DOHH2 (cell line): ENCODE measurements at regions not wholly inside any gene's neighbourhood (a gene's known extent, or its start where the extent isn't known, plus 50 kb on each side); places are given as distances from the start of the nearest gene placed in this dataset.

Experiments
- H3F3A ChIP-seq: fragments of 200-600 bp; sonication (generic), shearing (Covaris generic); 2 replicates; pipeline ENCODE4 v1.6.0; 2016; ENCODE audit warnings: antibody characterized with exemption, mild to moderate bottlenecking; ENCODE audit not compliant: control insufficient read depth, insufficient read depth
- H3K27ac ChIP-seq: fragments of 200-600 bp; sonication (generic); 2 replicates; pipeline ENCODE4 v1.5.1; 2014; ENCODE audit warnings: low read depth, mild to moderate bottlenecking, low read length, moderate library complexity
- H3K27me3 ChIP-seq: fragments of 200-600 bp; sonication (generic); 2 replicates; pipeline ENCODE4 v1.6.1; 2014; ENCODE audit warnings: mild to moderate bottlenecking, low read length, mixed read lengths; ENCODE audit not compliant: control insufficient read depth
- H3K36me3 ChIP-seq: fragments of 200-600 bp; sonication (generic); 2 replicates; pipeline ENCODE4 v1.6.1; 2014; ENCODE audit warnings: mild to moderate bottlenecking, low read length, moderate library complexity, mixed read lengths; ENCODE audit not compliant: control insufficient read depth
- H3K4me1 ChIP-seq: fragments of 200-600 bp; sonication (generic); 2 replicates; pipeline ENCODE4 v1.6.1; 2014; ENCODE audit warnings: mild to moderate bottlenecking, low read length, mixed read lengths; ENCODE audit not compliant: control insufficient read depth
- H3K4me2 ChIP-seq: fragments of 200-600 bp; sonication (generic); 2 replicates; pipeline ENCODE4 v1.6.0; 2014; ENCODE audit warnings: mild to moderate bottlenecking, low read length, moderate library complexity
- H3K4me3 ChIP-seq: fragments of 200-600 bp; sonication (generic); 2 replicates; pipeline ENCODE4 v1.5.1; 2014; ENCODE audit warnings: mild to moderate bottlenecking, low read length, mixed read lengths
- H3K79me2 ChIP-seq: fragments of 200-600 bp; sonication (generic); 2 replicates; pipeline ENCODE4 v1.6.1; 2014; ENCODE audit warnings: mild to moderate bottlenecking, low read length, mixed read lengths; ENCODE audit not compliant: control insufficient read depth
- H3K9me2 ChIP-seq: fragments of 200-600 bp; sonication (generic); replicated peaks from 2 replicates; pipeline ENCODE4 v1.6.1; 2014; ENCODE audit warnings: mild to moderate bottlenecking, low read length, mixed read lengths; ENCODE audit not compliant: control insufficient read depth
- H3K9me3 ChIP-seq: fragments of 200-600 bp; sonication (generic); 2 replicates; pipeline ENCODE4 v1.6.1; 2014; ENCODE audit warnings: antibody characterized with exemption, low read length, mixed read lengths; ENCODE audit not compliant: control insufficient read depth, insufficient read depth
- H4K20me1 ChIP-seq: fragments of 200-600 bp; sonication (generic); 2 replicates; pipeline ENCODE4 v1.6.0; 2014; ENCODE audit warnings: low read depth, mild to moderate bottlenecking, antibody characterized with exemption, low read length, moderate library complexity; ENCODE audit not compliant: control insufficient read depth, insufficient read depth
- EZH2phosphoT487 ChIP-seq: fragments of 200-600 bp; sonication (generic); IDR thresholded peaks from 2 replicates; pipeline ENCODE4 v1.6.1; 2017; ENCODE audit warnings: borderline replicate concordance, mild to moderate bottlenecking, antibody characterized with exemption, low read length, moderate library complexity, mixed read lengths
- TF ChIP-seq, protein P1 (sequence below): fragments of 200-600 bp; sonication (generic); IDR thresholded peaks from one replicate; pipeline ENCODE4 v1.5.1; 2014; ENCODE audit warnings: antibody characterized with exemption, mild to moderate bottlenecking, low read depth, low read length; ENCODE audit not compliant: poor library complexity, severe bottlenecking

DNA sequence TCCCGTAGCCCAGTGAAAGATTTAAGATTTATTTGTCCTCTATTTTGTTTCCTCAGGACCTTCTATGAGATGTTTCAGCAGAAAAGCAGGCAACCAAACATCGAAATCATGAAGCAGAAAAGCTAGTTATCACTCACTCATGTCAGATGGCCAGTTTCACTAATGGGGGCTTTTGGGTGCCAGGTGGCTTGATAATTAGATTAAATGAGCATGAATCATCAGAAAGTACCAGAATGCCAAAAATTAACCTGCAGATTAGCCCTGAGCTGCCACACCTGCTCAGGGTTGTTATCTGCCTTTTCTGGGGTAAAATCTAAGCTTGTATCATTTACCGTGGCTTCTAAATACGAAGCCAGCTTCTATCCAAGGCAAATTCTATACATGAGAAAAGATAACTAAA is 1017.5 kb downstream of the XPNPEP1 start:
- Histone ChIP-seq H3F3A (no peaks in the 10 kb centered on the region), H3K4me3 (no peak overlapping the region), H3K79me2 (no peaks in the 10 kb centered on the region), H3K27me3 (no peaks in the 10 kb centered on the region), H3K36me3 (no peaks in the 10 kb centered on the region), H3K9me3 (no peaks in the 10 kb centered on the region), H3K9me2 (no peaks in the 10 kb centered on the region), H4K20me1 (no peaks in the 10 kb centered on the region), H3K4me2 (no peak overlapping the region), H3K4me1 (no peaks in the 10 kb centered on the region), H3K27ac (no peak overlapping the region)
- TF ChIP-seq, protein P1, sequence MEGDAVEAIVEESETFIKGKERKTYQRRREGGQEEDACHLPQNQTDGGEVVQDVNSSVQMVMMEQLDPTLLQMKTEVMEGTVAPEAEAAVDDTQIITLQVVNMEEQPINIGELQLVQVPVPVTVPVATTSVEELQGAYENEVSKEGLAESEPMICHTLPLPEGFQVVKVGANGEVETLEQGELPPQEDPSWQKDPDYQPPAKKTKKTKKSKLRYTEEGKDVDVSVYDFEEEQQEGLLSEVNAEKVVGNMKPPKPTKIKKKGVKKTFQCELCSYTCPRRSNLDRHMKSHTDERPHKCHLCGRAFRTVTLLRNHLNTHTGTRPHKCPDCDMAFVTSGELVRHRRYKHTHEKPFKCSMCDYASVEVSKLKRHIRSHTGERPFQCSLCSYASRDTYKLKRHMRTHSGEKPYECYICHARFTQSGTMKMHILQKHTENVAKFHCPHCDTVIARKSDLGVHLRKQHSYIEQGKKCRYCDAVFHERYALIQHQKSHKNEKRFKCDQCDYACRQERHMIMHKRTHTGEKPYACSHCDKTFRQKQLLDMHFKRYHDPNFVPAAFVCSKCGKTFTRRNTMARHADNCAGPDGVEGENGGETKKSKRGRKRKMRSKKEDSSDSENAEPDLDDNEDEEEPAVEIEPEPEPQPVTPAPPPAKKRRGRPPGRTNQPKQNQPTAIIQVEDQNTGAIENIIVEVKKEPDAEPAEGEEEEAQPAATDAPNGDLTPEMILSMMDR: no peak
- no peak for TF ChIP-seq EZH2phosphoT487

DNA sequence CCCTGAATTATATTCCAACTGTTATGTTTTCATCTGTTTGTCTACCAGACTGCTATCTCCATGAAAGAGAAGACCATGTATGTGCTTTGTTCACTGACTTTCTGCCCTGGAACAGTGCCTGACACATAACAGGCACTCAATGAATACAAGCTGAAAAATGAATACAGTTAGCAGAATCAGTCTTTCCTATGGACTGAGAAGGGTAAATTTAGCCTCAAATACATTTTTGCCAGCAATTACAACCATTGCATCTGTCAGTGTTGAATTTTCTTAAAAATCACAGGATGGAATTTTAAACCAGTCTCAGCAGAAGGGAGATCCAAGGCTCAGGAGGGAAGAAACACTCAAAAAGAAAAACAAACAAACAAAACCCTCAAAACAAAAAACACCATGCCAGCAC is 1018.1 kb downstream of the XPNPEP1 start:
- no peak overlapping the region for H3K27ac ChIP-seq
- H3F3A ChIP-seq: no peaks in the 10 kb centered on the region
- H3K4me1 ChIP-seq: no peaks in the 10 kb centered on the region
- no peaks in the 10 kb centered on the region for H3K27me3 ChIP-seq
- H3K4me2 ChIP-seq: no peak overlapping the region
- H4K20me1 ChIP-seq: no peaks in the 10 kb centered on the region
- H3K79me2 ChIP-seq: no peaks in the 10 kb centered on the region
- H3K9me3 ChIP-seq: no peaks in the 10 kb centered on the region
- H3K4me3 ChIP-seq: no peak overlapping the region
- H3K9me2 ChIP-seq: no peaks in the 10 kb centered on the region
- H3K36me3 ChIP-seq: no peaks in the 10 kb centered on the region
- no peak for TF ChIP-seq EZH2phosphoT487
- TF ChIP-seq, protein P1: no peak

- Histone ChIP-seq H3K9me3 (no peaks in the 10 kb centered on the region), H3K27me3 (no peaks in the 10 kb centered on the region), H3K4me1 (no peaks in the 10 kb centered on the region), H3K9me2 (no peaks in the 10 kb centered on the region), H3K4me3 (no peak overlapping the region), H4K20me1 (no peaks in the 10 kb centered on the region), H3F3A (no peaks in the 10 kb centered on the region), H3K4me2 (no peak overlapping the region), H3K36me3 (no peaks in the 10 kb centered on the region), H3K27ac (no peak overlapping the region), H3K79me2 (no peaks in the 10 kb centered on the region)
- no peak for TF ChIP-seq EZH2phosphoT487
- TF ChIP-seq, protein P1: no peak
Observed at GRCh38 chr10:108904163-108904838, 1019.0 kb downstream of the XPNPEP1 start.
